ENCODE measurements at regions not wholly inside any gene's neighbourhood (a gene's known extent, or its start where the extent isn't known, plus 50 kb on each side); places are given as distances from the start of the nearest gene placed in this dataset.

DNA sequence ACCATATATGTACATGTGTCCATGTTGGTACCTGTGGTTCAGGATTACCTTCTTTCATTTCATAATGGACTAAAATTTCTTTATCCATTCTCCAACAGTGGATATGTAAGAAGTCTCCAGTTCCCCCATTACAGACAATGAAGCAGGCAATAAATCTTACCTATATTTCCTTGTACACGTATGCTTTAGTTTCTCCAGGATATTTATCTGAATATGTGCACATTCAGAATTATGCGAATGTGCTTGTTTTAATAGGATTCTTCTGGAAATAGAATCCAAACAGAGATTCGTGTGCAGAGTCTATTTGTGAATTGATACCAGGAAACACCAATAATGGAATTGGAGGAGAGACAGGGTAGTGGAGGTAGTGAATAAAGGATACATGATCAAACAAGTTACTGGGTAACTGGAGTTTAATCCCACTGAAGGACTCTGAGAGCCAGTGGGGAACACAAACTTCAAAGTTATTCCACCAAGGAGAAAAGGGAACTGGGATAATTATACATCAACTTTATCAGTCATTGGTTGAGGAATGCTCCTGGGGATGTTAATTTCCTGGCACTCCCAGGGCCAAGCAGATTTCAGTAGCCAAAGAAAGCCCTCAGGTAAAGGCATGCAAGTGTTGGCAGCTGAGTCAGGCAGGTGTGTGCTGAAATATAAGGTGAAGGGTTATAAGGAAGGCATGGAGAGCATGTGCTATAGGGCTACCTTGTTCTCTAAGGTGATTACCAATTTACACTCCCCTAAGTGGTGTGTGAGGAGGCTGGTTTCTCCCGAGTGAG is 374.9 kb upstream of the PBX1 start:
- TF ChIP-seq, protein P1, sequence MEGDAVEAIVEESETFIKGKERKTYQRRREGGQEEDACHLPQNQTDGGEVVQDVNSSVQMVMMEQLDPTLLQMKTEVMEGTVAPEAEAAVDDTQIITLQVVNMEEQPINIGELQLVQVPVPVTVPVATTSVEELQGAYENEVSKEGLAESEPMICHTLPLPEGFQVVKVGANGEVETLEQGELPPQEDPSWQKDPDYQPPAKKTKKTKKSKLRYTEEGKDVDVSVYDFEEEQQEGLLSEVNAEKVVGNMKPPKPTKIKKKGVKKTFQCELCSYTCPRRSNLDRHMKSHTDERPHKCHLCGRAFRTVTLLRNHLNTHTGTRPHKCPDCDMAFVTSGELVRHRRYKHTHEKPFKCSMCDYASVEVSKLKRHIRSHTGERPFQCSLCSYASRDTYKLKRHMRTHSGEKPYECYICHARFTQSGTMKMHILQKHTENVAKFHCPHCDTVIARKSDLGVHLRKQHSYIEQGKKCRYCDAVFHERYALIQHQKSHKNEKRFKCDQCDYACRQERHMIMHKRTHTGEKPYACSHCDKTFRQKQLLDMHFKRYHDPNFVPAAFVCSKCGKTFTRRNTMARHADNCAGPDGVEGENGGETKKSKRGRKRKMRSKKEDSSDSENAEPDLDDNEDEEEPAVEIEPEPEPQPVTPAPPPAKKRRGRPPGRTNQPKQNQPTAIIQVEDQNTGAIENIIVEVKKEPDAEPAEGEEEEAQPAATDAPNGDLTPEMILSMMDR (conservative IDR thresholded peaks at IDR 0.05; ENCODE audit: control insufficient read depth, insufficient read depth, low read depth, low read length), result no peak
- H3K4me3 ChIP-seq (ENCODE audit: control insufficient read depth, low read depth, low read length), result no peak overlapping the region
- no peak for DNase-seq (ENCODE audit: low read depth)

DNA sequence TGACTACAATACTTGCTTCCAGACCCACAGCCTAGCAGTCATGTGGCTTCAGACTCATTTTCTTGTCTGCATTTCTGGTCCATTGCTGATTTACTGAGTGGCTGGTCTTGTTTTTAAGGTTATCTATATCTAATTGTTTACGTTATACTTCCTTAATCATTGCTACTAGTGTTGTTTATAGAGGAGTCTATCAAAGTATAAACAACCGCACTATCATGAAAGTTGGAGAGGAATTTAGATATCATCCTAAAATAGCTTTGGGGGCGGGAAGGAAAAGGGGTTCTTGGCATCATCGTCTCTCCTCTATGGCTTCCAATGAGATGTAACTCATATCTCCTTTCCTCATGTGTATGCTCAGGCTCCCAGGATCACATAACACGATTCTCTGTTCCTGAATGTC is 372.1 kb upstream of the PBX1 start:
- no peak overlapping the region for H3K4me3 ChIP-seq (ENCODE audit: control insufficient read depth, low read depth, low read length)
- no peak for DNase-seq (ENCODE audit: low read depth)
- TF ChIP-seq, protein P1 (conservative IDR thresholded peaks at IDR 0.05; ENCODE audit: control insufficient read depth, insufficient read depth, low read depth, low read length), result no peak

GRCh38 chr1:164188497-164188896 is 370.5 kb upstream of the PBX1 start:
- DNase-seq (ENCODE audit: low read depth), result no peak
- H3K4me3 ChIP-seq (ENCODE audit: control insufficient read depth, low read depth, low read length), result no peak overlapping the region
- TF ChIP-seq, protein P1 (conservative IDR thresholded peaks at IDR 0.05; ENCODE audit: control insufficient read depth, insufficient read depth, low read depth, low read length), result no peak

GRCh38 chr1:164191191-164191590 is 367.8 kb upstream of the PBX1 start:
- H3K4me3 ChIP-seq (ENCODE audit: control insufficient read depth, low read depth, low read length), result no peak overlapping the region
- TF ChIP-seq, protein P1 (conservative IDR thresholded peaks at IDR 0.05; ENCODE audit: control insufficient read depth, insufficient read depth, low read depth, low read length), result no peak
- no peak for DNase-seq (ENCODE audit: low read depth)

- TF ChIP-seq, protein P1 (conservative IDR thresholded peaks at IDR 0.05; ENCODE audit: control insufficient read depth, insufficient read depth, low read depth, low read length), result no peak
- H3K4me3 ChIP-seq (ENCODE audit: control insufficient read depth, low read depth, low read length), result no peak overlapping the region
- no peak for DNase-seq (ENCODE audit: low read depth)
These were observed 348.7 kb upstream of the PBX1 start for GRCh38 chr1:164210211-164210739.

DNA sequence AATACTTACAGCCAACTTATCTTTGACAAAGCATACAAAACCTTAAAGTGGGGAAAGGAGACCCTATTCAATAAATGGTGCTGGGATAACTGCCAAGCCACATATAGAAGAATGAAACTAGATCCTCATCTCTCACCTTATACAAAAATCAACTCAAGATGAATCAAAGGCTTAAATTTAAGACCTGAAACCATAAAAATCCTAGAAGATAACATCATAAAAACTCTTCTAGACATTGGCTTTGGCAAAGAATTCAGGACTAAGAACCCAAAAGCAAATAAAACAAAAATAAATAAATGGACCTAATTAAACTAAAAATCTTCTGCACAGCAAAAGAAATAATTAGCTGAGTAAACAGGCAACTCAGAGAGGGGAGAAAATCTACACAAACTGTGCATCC is 335.6 kb upstream of the PBX1 start:
- TF ChIP-seq, protein P1 (conservative IDR thresholded peaks at IDR 0.05; ENCODE audit: control insufficient read depth, insufficient read depth, low read depth, low read length), result no peak
- no peak overlapping the region for H3K4me3 ChIP-seq (ENCODE audit: control insufficient read depth, low read depth, low read length)
- DNase-seq (ENCODE audit: low read depth), result no peak

All from fibroblast of mammary gland (primary cell).